ENCODE measurements at regions not wholly inside any gene's neighbourhood (a gene's known extent, or its start where the extent isn't known, plus 50 kb on each side); places are given as distances from the start of the nearest gene placed in this dataset.

DNA sequence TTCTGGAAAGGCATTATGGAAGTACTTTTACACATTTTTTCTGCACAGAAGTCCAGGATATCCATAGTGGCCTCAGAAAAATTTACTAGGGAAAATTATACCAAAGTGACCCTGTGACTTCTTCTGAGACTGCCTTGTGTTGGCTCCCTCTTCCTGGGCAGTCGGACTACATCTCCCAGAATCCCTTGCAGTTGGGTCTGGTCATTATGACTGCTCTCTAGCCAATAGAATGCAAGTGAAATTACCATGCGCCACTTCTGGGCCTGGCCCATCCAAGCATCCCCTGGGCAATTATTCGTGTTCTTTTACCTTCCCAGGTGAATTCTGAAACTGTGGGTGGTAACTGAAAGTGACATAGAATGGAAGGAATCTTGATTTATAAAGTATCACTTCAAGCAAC is 430.9 kb downstream of the ACTR3B start:
- no peaks in the 10 kb centered on the region for H3K27me3 ChIP-seq (ENCODE audit: control insufficient read depth, insufficient read depth, low read length)
- no peak overlapping the region for H3K9ac ChIP-seq (ENCODE audit: low read depth, low read length)
- no peak overlapping the region for H4K8ac ChIP-seq (ENCODE audit: low read depth in 2 of 2, low read length in 2 of 2)
- H3K4me3 ChIP-seq (ENCODE audit: insufficient read depth, low read depth, low read length): no peak overlapping the region
- no peak overlapping the region for H2AK9ac ChIP-seq (replicated peaks; ENCODE audit: low read depth, low read length, poor library complexity)
- no peaks in the 10 kb centered on the region for H3K9me1 ChIP-seq (ENCODE audit: insufficient read depth, low read length)
- H3K18ac ChIP-seq (ENCODE audit: low read depth, low read length): no peak overlapping the region
- TF ChIP-seq, protein P1, sequence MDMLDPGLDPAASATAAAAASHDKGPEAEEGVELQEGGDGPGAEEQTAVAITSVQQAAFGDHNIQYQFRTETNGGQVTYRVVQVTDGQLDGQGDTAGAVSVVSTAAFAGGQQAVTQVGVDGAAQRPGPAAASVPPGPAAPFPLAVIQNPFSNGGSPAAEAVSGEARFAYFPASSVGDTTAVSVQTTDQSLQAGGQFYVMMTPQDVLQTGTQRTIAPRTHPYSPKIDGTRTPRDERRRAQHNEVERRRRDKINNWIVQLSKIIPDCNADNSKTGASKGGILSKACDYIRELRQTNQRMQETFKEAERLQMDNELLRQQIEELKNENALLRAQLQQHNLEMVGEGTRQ (IDR thresholded peaks at IDR 0.05; ENCODE audit: low read depth, low read length): 0 out of 2 replicates have a peak, but pooled peaks have one; percentile 8
- TF ChIP-seq RFX5 (IDR thresholded peaks at IDR 0.05; ENCODE audit: low read depth, low read length): no peak
- no peak for TF ChIP-seq FOS (IDR thresholded peaks at IDR 0.05; ENCODE audit: low read depth, low read length)
- no peak for TF ChIP-seq CHD1 (IDR thresholded peaks at IDR 0.05; ENCODE audit: low read depth, low read length)
- no peak for TF ChIP-seq NFE2L2 (IDR thresholded peaks at IDR 0.05; ENCODE audit: low read depth, low read length)
- no peak overlapping the region for H2BK15ac ChIP-seq (ENCODE audit: low read depth, low read length)
- no CpG with 5 or more reads among the region's 3 CpGs for WGBS, 2 experiments (ENCODE audit: extremely low coverage in 2 of 2, insufficient read length in 1 of 2)
- BruUV-seq (replicated peaks): no TSS peak
- H2BK120ac ChIP-seq (ENCODE audit: low read depth, low read length): no peak overlapping the region
- intact Hi-C loops (cut with micrococcal nuclease) (no loop called here), in situ Hi-C loops (cut with MboI; ENCODE audit: low sequenced_read_pairs) (no loop called here), dilution Hi-C loops (cut with HindIII; ENCODE audit: low sequenced_read_pairs, unreplicated experiment) (no loop called here)
- no peak overlapping the region for H4K5ac ChIP-seq (ENCODE audit: low read depth, low read length)
- H3K9me3 ChIP-seq (ENCODE audit: control insufficient read depth, insufficient read depth, low read length): peaks cover 28% of the 10 kb centered on the region
- H4K20me1 ChIP-seq (ENCODE audit: insufficient read depth, low read length): no peaks in the 10 kb centered on the region
- H2BK5ac ChIP-seq (ENCODE audit: low read depth, low read length, poor library complexity, severe bottlenecking): no peak overlapping the region
- no peak overlapping the region for H3K27ac ChIP-seq (ENCODE audit: insufficient read depth, low read length)
- H3K56ac ChIP-seq (ENCODE audit: extremely low read depth, insufficient read depth, low read length): no peak overlapping the region
- no peaks in the 10 kb centered on the region for H3K4me1 ChIP-seq (ENCODE audit: control insufficient read depth, insufficient read depth, low read length)
- H4K91ac ChIP-seq (ENCODE audit: insufficient read depth, low read depth, low read length): no peak overlapping the region
- H3K36me3 ChIP-seq (ENCODE audit: control insufficient read depth, insufficient read depth, low read length): no peaks in the 10 kb centered on the region
- no peak overlapping the region for H2AFZ ChIP-seq (replicated peaks; ENCODE audit: low read length, poor library complexity)
- no peak overlapping the region for H2BK20ac ChIP-seq (ENCODE audit: low read depth, low read length)
- CTCF ChIA-PET: no interaction called here
- no peak for DNase-seq
- no peak for ATAC-seq (ENCODE audit: low read depth)
- no peak overlapping the region for H3K14ac ChIP-seq (replicated peaks; ENCODE audit: low read depth, low read length)
- no peaks in the 10 kb centered on the region for H3K79me1 ChIP-seq (ENCODE audit: low read depth in 1 of 2, low read length in 2 of 2)
- no peak overlapping the region for H3K4me2 ChIP-seq (ENCODE audit: low read depth, low read length)
- H2AK5ac ChIP-seq (ENCODE audit: low read depth, low read length): no peak overlapping the region
- POLR2A ChIA-PET (ENCODE audit: unreplicated experiment): no interaction called here
- no peak overlapping the region for H3K23ac ChIP-seq (ENCODE audit: low read depth, low read length)
- no peak overlapping the region for H3K4ac ChIP-seq (ENCODE audit: low read depth, low read length)
